NCI-H1417 treated with DMSO at 0.1 percent for 48 hours (cell line): ENCODE measurements at regions not wholly inside any gene's neighbourhood (a gene's known extent, or its start where the extent isn't known, plus 50 kb on each side); places are given as distances from the start of the nearest gene placed in this dataset.

Experiments
- DNase-seq: peaks from one replicate; lab custom pipeline; 2025; lab: John Stamatoyannopoulos, UW

GRCh38 chr6:92945799-92946198 is 473.6 kb downstream of the EPHA7 start:
- no peak for DNase-seq

DNA sequence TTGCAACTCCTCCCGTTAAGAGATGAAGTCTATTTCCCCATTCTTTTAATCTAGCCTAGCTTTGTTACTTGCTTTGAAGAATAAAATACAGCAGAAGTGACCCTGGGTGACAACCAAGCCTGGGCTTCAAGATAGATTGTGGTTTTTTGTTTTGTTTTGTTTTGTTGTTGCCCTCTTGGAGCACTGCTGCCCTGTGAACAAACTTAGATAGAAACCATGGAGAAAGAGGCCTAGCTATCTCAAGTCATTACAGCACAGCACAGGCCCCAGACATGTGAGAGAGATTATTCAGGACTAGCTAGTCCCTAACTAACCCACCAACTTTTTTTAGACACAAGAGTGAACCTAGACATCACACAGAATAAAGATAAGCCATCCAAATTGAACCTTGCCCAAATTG is 475.2 kb downstream of the EPHA7 start:
- DNase-seq = no peak

GRCh38 chr6:92942549-92942948 is 476.8 kb downstream of the EPHA7 start:
- DNase-seq = no peak

DNA sequence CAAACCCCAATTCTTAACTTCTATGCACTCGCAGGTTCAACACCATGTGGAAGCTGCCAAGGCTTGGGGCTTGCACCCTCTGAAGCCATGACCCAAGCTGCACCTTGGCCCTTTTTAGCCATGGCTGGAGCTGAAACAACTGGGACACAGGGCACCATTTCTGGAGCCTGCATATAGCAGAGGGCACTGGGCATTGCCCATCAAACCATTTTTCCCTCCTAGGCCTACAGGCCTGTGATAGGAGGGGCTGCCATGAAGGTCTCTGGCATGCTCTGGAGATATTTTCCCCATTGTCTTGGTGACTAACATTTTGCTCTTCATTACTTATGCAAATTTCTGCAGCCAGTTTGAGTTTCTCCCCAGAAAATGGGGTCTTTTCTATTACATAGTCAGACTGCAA is 484.7 kb downstream of the EPHA7 start:
- no peak for DNase-seq

GRCh38 chr6:92930171-92930570 is 489.2 kb downstream of the EPHA7 start:
- DNase-seq = no peak

- DNase-seq = no peak
Observed at GRCh38 chr6:92922216-92922806, 497.0 kb downstream of the EPHA7 start.

GRCh38 chr6:92915466-92915865 is 503.9 kb downstream of the EPHA7 start:
- no peak for DNase-seq

DNA sequence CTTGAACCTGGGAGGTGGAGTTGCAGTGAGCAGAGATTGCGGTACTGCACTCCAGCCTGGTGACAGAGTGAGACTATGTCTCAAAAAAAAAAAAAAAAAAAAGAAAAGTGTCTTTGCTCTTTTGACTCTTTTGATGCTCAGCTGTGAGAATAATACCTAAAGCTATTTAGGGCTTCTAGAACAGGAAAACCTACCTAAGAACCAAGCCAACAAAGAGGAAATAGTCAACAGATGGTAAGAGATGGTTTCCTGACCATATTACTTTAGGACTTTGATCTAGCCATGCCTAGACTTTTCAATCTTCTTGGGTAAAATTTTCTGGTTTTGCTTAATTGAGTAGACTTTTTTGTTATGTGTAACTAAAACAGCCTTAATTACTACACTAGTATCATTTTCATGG is 508.1 kb downstream of the EPHA7 start:
- no peak for DNase-seq

- DNase-seq = no peak
Observed at GRCh38 chr6:92910646-92911045, 508.7 kb downstream of the EPHA7 start.

- DNase-seq = no peak
Observed at GRCh38 chr6:92906385-92906784, 513.0 kb downstream of the EPHA7 start.

DNA sequence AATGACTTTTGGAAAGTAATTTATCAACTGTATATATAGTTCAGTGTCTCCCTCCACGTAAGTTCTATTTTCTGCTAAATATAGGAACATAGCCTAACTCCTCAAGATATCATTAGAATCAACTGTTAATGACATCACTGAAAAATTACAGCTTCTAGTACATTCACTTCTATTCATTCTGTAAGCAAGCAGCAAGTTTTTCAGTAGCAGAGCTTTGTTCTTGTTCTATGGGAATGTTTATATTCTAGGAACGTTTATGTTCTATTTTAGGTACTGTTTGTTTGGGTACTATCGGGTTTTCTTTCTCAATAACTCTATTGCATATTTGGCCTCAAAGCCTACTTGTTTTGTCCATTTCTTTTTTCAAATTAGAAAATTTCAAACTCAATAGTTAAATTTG is 525.6 kb downstream of the EPHA7 start:
- DNase-seq = no peak

DNA sequence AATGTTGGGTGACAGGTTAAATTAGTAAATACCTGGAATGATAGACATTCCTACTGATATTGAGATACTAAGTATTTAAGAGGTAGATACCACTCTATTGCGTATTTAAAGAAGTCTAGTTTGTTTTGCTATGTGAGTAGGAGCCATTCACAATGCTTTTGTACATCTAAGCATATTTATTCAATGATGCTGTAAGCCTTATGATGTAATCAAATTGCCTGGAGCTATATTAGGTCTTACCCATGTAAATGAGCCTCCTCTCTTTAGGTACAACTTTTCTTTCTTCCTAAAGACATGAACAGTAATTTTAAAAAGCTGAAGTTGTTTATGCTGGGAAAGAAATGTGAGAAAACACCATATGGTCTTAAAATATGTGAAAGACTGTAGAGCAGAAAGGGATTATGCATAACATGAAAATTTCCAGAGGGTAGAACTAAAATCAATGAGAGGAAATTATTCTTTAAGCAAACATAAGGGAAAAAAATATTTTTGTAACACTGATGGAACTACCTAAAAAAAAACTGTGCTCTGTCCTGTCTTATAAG is 526.7 kb downstream of the EPHA7 start:
- DNase-seq = no peak

DNA sequence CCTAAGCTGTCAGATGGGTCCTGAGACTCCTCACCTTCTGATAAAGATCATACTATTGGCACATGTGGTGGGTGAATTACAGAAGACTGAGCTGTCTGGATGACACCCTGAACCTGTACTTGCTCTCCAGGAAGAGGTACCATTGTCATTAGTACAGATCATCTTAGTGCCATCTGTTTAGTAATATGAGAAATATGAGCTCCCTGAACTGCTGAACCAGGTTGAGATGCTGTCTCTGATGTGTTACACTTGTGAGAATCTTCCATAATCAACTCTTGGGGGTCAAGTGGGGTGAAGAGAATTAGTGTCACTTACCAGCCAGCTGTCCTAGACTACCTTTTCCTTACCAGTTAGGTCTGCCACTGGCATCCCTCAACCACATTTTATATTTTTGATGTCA is 531.0 kb downstream of the EPHA7 start:
- no peak for DNase-seq

GRCh38 chr6:92887871-92888270 is 531.5 kb downstream of the EPHA7 start:
- DNase-seq = no peak

GRCh38 chr6:92879526-92879925 is 539.8 kb downstream of the EPHA7 start:
- no peak for DNase-seq

GRCh38 chr6:92864966-92865555 is 554.3 kb downstream of the EPHA7 start:
- DNase-seq = no peak

GRCh38 chr6:92849636-92850035 is 569.7 kb downstream of the EPHA7 start:
- no peak for DNase-seq

DNA sequence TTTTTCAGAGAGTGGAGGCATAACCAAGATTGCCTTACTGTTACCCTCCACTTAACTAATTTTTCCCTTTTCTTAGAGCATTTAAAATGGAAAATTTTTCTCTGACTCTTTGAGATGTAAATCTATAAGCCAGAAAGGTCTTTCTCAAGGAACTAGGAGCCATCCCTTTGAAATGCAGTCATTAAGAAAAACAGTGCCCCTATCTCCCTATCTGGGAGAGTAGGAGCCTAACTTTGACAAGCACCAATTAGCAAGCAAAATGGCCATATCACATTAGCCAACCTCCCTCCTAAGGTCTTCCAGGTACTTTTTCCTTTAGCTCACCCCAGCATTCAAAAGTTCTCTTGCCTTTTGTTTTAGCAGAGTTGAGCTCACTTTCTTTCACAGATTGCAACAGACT is 570.5 kb downstream of the EPHA7 start:
- no peak for DNase-seq

DNA sequence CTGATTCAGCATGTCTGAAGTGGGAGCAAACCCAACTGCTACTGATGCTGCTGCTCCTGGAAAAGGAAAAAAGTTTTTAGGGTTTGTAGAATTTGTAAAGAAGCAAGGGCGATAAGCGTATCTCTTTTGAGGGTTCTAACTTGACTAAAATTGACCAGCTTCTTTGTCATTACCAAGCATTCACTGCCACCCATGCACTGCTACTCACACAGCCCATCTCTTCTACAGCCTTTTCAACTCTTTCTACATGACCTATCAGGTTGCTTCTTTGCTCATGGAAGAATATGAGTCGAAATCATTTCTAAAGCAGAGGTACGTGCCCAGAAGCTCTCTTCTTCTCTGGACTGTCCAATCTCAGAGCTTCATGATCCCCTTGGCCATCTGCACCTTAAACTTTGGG is 570.9 kb downstream of the EPHA7 start:
- no peak for DNase-seq

- DNase-seq = no peak
Observed at GRCh38 chr6:92847988-92848387, 571.4 kb downstream of the EPHA7 start.

DNA sequence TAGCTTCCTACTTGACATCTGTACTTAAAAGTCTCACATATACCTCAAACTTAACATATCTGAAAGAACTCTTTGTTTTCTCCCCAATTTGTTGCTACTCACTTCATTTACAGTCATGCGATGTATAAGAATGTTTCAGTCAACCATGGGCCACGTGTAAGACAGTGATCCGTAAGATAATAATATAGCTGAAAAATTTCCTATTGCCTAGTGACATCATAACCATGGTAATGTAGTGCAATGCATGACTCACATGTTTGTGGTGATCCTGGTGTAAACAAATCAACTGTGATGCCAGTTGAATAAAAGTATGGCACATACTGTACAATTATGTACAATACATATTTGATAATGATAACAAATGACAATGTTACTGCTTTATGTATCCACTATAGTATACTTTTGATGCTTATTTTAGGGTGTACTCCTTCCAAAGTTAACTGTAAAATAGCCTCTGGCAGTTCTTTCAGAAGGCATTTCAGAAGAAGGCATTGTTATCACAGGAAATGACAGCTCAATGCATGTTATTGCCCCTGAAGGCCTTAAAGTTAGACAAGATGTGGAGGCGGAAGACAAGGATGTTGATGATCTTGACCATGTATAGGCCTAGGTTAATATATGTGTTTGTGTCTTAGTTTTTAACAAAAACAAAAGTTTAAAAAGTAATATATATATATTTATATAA is 579.0 kb downstream of the EPHA7 start:
- no peak for DNase-seq

GRCh38 chr6:92828788-92829187 is 590.6 kb downstream of the EPHA7 start:
- no peak for DNase-seq

GRCh38 chr6:92827104-92827503 is 592.3 kb downstream of the EPHA7 start:
- no peak for DNase-seq

- no peak for DNase-seq
Observed at GRCh38 chr6:92826633-92827032, 592.7 kb downstream of the EPHA7 start.
